ENCODE measurements at regions not wholly inside any gene's neighbourhood (a gene's known extent, or its start where the extent isn't known, plus 50 kb on each side); places are given as distances from the start of the nearest gene placed in this dataset.

DNA sequence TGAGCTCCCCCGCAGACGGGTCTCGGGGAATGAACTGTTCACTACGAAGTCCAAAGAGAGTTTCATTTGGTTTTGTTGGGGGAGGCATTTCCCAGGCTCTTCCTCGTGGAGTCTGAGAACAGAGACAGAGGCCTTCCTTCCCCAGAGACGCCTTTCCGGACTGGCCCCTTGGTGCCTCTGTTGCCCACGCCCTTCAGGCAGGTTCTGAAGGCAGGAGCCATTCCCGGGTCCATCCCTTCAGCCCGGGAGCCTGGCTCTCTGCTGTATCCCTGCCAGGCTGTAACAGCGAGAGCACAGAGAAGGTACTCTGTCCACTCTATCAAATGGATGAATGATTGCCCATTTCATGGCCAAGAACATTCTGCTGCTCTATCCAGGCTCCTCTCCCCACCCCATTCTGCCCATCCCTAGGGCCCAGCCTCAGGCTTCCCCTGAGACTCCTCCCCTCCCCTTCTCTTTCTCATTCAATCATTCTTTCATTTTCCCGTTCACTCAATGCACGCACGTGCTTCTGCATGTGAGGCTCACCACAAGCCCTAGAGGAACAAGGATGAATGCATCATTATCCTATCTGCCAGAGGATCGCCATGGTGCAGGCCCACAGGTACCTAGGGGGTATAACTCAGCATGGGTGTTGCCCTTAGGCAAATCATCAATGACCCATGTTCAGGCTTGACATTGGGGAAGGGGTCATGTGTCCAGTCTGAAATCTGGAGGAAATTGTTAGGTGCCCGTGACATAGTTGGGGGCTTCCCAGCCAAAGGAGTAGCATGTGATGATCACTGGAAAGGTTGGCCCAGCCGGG lies 298.6 kb downstream of the ZNF536 start:
- H3K27me3 ChIP-seq (ENCODE audit: low read depth): peaks cover 2% of the 10 kb centered on the region
- H3K4me3 ChIP-seq: no peak overlapping the region
- in situ Hi-C loops (cut with MboI; ENCODE audit: low sequenced_read_pairs): no loop called here
- peaks cover 7% of the 10 kb centered on the region for H3K4me1 ChIP-seq
- DNase-seq (ENCODE audit: low spot score in 2 of 2): no peak
- H3K36me3 ChIP-seq (replicated peaks): no peaks in the 10 kb centered on the region
- no peaks in the 10 kb centered on the region for H3K9me3 ChIP-seq

DNA sequence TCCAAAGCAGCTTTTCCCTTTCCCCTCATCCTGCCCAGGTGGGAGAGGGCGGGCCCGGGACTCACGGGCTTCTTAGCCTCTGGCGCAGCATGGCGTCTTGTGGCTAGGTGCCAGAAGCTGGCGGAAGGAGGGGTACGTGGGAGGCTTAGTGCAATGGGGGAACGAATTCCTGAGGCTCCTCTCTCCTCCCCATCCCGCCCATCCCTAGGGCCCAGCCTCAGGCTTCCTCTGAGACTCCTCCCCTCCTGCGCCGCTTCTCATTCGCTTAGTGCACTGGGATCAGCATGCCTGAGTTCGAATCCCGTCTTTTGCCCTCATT lies 297.8 kb downstream of the ZNF536 start:
- H3K4me3 ChIP-seq: no peak overlapping the region
- no peaks in the 10 kb centered on the region for H3K9me3 ChIP-seq
- H3K27me3 ChIP-seq (ENCODE audit: low read depth): peaks cover 2% of the 10 kb centered on the region
- in situ Hi-C loops (cut with MboI; ENCODE audit: low sequenced_read_pairs): no loop called here
- no peaks in the 10 kb centered on the region for H3K36me3 ChIP-seq (replicated peaks)
- H3K4me1 ChIP-seq: peaks cover 10% of the 10 kb centered on the region
- no peak for DNase-seq (ENCODE audit: low spot score in 2 of 2)

DNA sequence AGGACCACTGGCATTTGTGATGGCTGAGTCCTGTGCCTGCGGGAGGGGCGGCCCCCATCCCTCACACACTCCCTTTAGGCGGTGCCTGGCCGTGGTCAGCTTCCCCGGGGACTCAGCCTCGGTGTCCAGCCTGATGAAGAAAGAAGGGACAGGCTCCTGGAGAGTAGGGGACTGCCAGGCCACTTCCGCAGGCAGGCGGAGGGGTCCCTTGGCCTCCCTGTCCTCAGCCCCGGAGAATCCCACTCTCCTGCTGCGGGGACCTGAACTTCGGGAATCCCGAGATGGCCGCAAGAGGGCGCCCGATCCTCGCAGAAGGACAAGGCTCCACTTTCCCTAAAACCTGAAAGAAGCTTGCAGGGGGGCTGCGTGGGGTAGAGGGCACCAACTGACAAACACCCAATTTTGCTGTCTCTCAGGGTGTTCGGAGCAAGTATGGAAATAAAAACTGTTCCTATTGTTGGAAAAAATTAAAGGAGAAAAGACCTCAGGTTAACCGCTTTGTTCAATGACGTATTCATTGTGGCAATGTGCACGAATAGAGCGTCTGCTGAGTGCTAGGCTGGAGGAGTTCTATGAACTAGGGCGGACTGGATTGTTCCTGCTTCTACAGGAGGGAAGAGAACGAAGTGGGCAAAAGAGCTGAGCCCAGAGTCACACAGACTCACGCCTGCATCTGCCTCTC lies 297.3 kb downstream of the ZNF536 start:
- H3K27me3 ChIP-seq (ENCODE audit: low read depth): peaks cover 2% of the 10 kb centered on the region
- no peak overlapping the region for H3K4me3 ChIP-seq
- no peaks in the 10 kb centered on the region for H3K36me3 ChIP-seq (replicated peaks)
- DNase-seq (ENCODE audit: low spot score in 2 of 2): peak; percentile 65 to 88
- peaks cover 15% of the 10 kb centered on the region for H3K4me1 ChIP-seq
- no peaks in the 10 kb centered on the region for H3K9me3 ChIP-seq
- in situ Hi-C loops (cut with MboI; ENCODE audit: low sequenced_read_pairs): no loop called here

DNA sequence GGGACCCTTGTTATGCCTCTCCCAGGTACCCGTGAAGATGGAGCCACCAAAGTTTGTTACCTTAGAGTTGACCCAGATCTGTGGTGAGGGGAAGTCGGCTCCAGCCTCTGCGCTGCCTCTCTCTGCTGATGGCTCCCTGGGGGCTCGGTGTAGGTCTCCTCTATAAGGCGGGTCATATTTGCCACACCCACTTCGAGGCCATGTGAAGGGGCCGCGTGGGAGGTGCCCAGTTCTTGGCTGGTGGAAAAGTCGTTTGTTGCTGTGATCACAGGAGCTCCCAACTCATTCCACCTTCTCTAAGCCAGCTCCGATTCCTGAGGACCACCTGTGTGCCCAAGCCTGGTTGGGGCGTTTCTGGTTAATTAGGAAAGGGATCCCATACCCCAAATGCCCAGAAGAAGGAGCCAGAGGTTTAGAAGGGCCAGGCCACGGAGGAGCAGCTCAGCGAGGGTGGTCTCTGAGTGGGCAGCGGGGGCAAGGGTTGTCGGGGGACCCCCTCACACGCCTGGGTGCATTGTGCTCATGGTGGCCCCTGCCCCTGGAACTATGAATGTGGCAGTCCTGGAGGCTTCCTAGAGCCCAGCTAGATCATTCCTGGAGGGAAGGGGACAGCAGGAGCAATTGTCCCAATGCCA lies 296.5 kb downstream of the ZNF536 start:
- H3K4me3 ChIP-seq: no peak overlapping the region
- DNase-seq (ENCODE audit: low spot score in 2 of 2): peak in 1 of 2 experiments; percentile 46
- peaks cover 2% of the 10 kb centered on the region; the same call in 1 of the 2 replicates for H3K27me3 ChIP-seq (ENCODE audit: low read depth)
- no peaks in the 10 kb centered on the region for H3K9me3 ChIP-seq
- in situ Hi-C loops (cut with MboI; ENCODE audit: low sequenced_read_pairs): no loop called here
- H3K4me1 ChIP-seq: peaks cover 22% of the 10 kb centered on the region
- H3K36me3 ChIP-seq (replicated peaks): no peaks in the 10 kb centered on the region

DNA sequence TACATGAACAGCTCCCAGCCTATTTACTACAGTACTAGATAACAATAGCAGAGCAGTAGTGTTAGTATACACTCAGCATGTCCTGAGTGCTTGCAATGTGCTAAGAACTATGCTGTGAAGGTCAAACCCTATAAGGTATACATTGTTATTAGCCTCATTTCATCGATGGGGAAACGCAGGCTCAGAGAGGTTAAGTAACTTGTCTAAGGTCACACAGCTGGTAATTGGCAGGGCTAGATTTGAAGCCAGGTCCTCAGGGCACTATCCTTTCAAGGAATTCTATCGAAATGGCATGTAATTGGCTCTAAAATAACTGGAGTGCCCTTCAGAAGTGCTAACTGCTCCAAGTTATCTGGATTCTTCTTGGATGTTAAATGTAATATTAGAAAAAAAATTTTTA lies 295.6 kb downstream of the ZNF536 start:
- in situ Hi-C loops (cut with MboI; ENCODE audit: low sequenced_read_pairs): no loop called here
- DNase-seq (ENCODE audit: low spot score in 2 of 2): no peak
- Histone ChIP-seq H3K27me3 (ENCODE audit: low read depth) (no peaks in the 10 kb centered on the region), H3K4me3 (no peak overlapping the region), H3K4me1 (peaks cover 30% of the 10 kb centered on the region), H3K9me3 (no peaks in the 10 kb centered on the region), H3K36me3 (replicated peaks) (no peaks in the 10 kb centered on the region)

DNA sequence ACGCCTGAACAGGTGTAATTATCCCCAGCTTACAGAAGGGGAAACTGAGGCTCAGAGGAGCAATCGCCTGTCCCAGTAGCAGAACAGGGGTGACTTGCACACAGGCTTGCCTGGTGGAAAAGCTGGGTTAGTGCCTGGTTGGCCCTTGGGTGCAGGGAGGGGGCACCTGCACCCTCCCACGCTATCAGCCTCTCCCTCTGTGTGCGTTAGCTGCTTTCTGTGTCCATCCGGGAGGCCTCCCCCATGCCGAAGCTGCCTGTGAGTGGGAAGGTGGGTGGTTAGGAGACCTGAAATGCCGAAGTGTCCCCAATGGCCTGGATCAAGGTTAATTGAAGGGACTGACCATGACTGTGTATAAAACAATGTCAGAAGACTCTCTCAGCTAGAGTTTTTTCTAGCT lies 295.0 kb downstream of the ZNF536 start:
- in situ Hi-C loops (cut with MboI; ENCODE audit: low sequenced_read_pairs): no loop called here
- no peaks in the 10 kb centered on the region for H3K9me3 ChIP-seq
- H3K36me3 ChIP-seq (replicated peaks): no peaks in the 10 kb centered on the region
- H3K27me3 ChIP-seq (ENCODE audit: low read depth): no peaks in the 10 kb centered on the region
- H3K4me3 ChIP-seq: no peak overlapping the region
- DNase-seq (ENCODE audit: low spot score in 2 of 2): no peak
- peaks cover 30% of the 10 kb centered on the region for H3K4me1 ChIP-seq

DNA sequence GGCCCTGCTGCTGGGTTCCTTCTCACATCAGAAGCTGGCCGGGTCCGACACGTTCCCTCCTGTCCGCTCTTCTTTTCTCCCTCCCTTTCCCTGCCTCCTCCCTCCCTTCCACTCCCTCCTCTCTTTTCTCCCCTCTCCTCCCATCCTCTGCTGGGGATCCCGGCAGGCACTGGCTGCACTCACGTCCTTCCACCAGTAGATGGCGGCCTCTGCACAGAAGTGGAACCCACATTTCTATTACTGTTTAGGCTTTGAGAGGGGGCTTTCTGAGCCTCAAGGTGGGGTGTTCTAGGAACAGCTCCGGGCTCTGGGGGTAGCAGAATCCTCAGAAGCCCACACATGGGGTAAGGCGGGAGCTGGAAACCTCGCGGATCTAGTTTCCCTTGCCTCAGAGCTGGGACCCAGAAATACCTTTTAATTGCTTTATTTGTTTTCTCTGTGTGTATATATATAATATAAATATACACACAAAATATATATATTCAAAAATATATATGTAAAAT lies 294.2 kb downstream of the ZNF536 start:
- Histone ChIP-seq H3K9me3 (no peaks in the 10 kb centered on the region), H3K4me3 (no peak overlapping the region), H3K27me3 (ENCODE audit: low read depth) (no peaks in the 10 kb centered on the region), H3K36me3 (replicated peaks) (no peaks in the 10 kb centered on the region), H3K4me1 (peaks cover 36% of the 10 kb centered on the region)
- in situ Hi-C loops (cut with MboI; ENCODE audit: low sequenced_read_pairs): no loop called here
- DNase-seq (ENCODE audit: low spot score in 2 of 2): peak; percentile 62 to 82

DNA sequence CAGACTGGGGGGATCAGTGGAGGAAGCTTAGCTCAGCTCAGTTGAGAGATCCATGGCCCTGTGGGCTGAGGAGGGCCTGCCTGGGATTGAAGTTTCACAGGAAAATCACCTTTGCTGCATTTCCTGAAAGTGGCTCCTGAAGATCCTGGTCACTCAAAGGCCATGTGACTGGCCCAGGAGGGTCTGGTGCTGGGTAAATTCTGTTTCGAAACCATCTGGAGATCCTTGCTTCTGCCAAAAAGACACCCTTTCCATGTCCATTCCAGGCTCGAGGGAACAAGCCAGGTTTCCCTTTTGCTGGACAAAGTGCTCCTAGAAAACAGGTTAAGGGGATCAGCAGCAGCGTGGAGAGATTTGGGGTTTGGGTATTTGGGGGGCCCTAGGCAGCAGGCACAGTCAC lies 293.3 kb downstream of the ZNF536 start:
- Histone ChIP-seq H3K36me3 (replicated peaks) (no peaks in the 10 kb centered on the region), H3K9me3 (no peaks in the 10 kb centered on the region), H3K4me3 (no peak overlapping the region), H3K4me1 (peaks cover 39% of the 10 kb centered on the region), H3K27me3 (ENCODE audit: low read depth) (no peaks in the 10 kb centered on the region)
- in situ Hi-C loops (cut with MboI; ENCODE audit: low sequenced_read_pairs): no loop called here
- no peak for DNase-seq (ENCODE audit: low spot score in 2 of 2)

DNA sequence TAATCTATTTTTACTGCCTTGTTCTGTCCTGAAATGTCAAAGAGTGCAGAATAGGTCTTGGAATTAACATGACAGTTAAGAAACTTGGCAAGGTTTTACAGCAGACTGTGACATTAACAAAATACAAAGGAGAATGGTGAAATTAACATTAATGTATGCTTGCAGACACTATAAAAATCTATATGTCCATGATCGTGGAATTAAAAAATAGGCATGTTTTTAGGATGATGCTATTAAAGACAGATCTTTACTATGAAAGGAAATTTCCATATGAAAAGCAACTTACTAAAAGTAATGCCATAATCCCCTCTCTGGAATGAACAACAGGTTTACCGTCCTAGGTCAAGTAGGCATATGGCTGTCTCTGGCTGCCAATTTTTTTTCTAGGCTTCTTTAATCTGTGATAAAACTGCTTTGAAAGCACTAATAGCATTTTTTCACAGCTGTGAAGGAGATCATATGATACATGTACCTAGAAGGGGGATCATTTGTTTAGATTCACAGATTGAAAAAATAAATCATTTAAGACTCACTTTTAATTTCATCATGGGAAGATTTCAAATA lies 291.5 kb downstream of the ZNF536 start:
- Histone ChIP-seq H3K4me3 (no peak overlapping the region), H3K36me3 (replicated peaks) (no peaks in the 10 kb centered on the region), H3K27me3 (ENCODE audit: low read depth) (no peaks in the 10 kb centered on the region), H3K9me3 (peaks cover 3% of the 10 kb centered on the region; the same call in 1 of the 2 replicates), H3K4me1 (peaks cover 34% of the 10 kb centered on the region)
- peak; percentile 48 to 96 for DNase-seq (ENCODE audit: low spot score in 2 of 2)
- in situ Hi-C loops (cut with MboI; ENCODE audit: low sequenced_read_pairs): no loop called here

DNA sequence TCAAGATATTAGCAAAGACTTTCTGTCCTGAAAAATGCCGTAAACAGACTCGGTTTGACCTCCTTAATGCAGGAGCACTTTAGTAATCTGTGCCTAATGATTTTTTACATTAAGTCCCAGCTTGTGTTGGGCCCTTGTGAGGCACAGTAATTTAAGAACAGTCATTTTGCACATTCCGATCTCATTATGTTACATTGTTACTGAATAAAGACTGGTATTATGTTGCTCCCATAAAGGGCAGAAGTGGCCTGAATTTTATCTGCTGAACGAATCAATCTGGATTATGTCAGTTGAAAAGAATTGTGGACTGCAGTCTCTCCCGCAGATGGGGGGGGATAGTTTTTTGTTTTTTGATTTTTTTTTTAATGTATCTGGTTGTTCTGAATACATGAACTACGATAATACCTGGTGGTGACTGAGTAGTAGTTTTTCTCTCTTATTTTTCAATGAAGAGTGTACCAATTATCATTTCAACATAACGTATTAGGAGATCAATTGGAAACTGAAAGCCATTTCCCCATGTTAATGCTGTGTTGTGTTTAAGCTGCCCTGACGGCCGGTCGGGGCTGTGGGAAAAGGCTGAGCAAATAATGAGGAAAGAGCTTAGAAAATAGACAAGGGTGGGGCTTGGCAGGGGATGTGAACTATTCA lies 290.2 kb downstream of the ZNF536 start:
- Histone ChIP-seq H3K9me3 (peaks cover 3% of the 10 kb centered on the region; the same call in 1 of the 2 replicates), H3K27me3 (ENCODE audit: low read depth) (no peaks in the 10 kb centered on the region), H3K4me1 (peaks cover 34% of the 10 kb centered on the region), H3K36me3 (replicated peaks) (no peaks in the 10 kb centered on the region), H3K4me3 (0 out of 2 replicates have a peak overlapping the region, but pooled peaks have one; percentile 6)
- DNase-seq (ENCODE audit: low spot score in 2 of 2): peak; percentile 86 to 98
- in situ Hi-C loops (cut with MboI; ENCODE audit: low sequenced_read_pairs): no loop called here

DNA sequence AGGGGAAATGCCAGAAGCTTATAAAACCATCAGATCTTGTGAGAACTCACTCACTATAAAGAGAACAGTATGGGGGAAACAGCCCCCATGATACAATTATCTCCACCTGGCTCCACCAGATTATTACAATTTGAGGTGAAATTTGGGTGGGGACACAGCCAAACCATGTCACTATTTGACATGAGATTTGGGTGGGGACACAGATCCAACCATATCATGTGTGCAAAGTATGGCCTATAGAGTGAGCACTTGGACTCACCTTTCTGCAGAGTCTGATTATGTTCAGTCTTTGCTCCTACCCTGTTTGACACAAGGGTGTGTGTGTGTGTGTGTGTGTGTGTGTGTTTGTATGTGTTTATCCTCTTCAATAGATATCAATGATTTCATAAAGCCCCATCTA lies 287.5 kb downstream of the ZNF536 start:
- H3K4me1 ChIP-seq: peaks cover 26% of the 10 kb centered on the region
- in situ Hi-C loops (cut with MboI; ENCODE audit: low sequenced_read_pairs): loop anchor here (10.0 kb wide), 2 partner anchors 435 to 935 kb away; no protein-coding TSS in a partner anchor
- no peaks in the 10 kb centered on the region for H3K27me3 ChIP-seq (ENCODE audit: low read depth)
- no peak for DNase-seq (ENCODE audit: low spot score in 2 of 2)
- peaks cover 3% of the 10 kb centered on the region; the same call in 1 of the 2 replicates for H3K9me3 ChIP-seq
- H3K4me3 ChIP-seq: no peak overlapping the region
- no peaks in the 10 kb centered on the region for H3K36me3 ChIP-seq (replicated peaks)

DNA sequence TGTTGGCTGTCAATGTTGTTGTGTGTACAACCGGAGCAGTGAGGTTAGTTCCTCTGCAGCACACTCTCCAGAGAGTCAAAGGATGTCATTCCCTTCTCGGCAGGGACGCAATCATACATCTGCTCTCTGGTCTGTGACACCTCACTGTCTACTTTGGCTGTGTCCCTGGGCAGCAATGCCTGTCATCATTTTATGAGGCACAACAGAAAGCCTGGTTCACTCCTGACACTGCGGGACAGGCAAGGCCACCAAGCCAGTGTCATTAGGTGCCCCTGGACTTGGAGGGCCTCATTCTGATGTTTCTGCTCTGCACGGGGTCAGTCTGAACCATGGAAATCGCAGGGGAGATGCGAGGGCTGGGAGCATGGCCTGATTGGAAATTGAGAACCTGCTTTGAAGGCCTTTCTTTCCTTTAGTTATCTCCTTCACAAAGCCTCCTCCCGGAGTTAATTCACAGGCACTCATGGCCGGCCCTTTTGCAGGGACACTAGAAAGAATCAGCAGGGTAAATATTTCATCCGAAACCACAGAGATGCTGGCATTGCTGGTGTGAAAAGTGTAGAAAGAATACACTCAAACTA lies 284.4 kb downstream of the ZNF536 start:
- Histone ChIP-seq H3K27me3 (ENCODE audit: low read depth) (no peaks in the 10 kb centered on the region), H3K4me1 (peaks cover 21% of the 10 kb centered on the region), H3K36me3 (replicated peaks) (no peaks in the 10 kb centered on the region), H3K9me3 (peaks cover 3% of the 10 kb centered on the region; the same call in 1 of the 2 replicates), H3K4me3 (no peak overlapping the region)
- in situ Hi-C loops (cut with MboI; ENCODE audit: low sequenced_read_pairs): loop anchor here (10.0 kb wide), 2 partner anchors 432 to 932 kb away; no protein-coding TSS in a partner anchor
- DNase-seq (ENCODE audit: low spot score in 2 of 2): no peak
